AG04450 (cell line): ENCODE measurements at regions not wholly inside any gene's neighbourhood (a gene's known extent, or its start where the extent isn't known, plus 50 kb on each side); places are given as distances from the start of the nearest gene placed in this dataset.

Source experiments
- CTCF ChIA-PET: fragments of 300-600, 350-600 bp; formaldehyde crosslinking; extraction: SDS; loops from one replicate; lab custom pipeline; 2022; ENCODE audit warnings: antibody characterized with exemption, inconsistent platforms; lab: Charles Lee
- POLR2A ChIA-PET: fragments of 350-600 bp; formaldehyde crosslinking; extraction: SDS; loops from one replicate; lab custom pipeline; 2021; ENCODE audit warnings: antibody characterized with exemption, inconsistent platforms; lab: Yijun Ruan, JAX
- DNase-seq: peaks from one replicate; pipeline ENCODE4 v3.0.0-alpha.2; 2011; ENCODE audit warnings: low read depth, low spot score
- H3K27ac ChIP-seq: one replicate; pipeline ENCODE4 v1.5.1; 2012; ENCODE audit warnings: low read depth, low read length, control low read depth
- H3K27me3 ChIP-seq: one replicate; pipeline ENCODE4 v1.6.0; 2012; ENCODE audit warnings: low read length; ENCODE audit not compliant: control insufficient read depth, insufficient read depth
- H3K4me3 ChIP-seq: 2 replicates; pipeline ENCODE4 v1.5.1; 2011; ENCODE audit warnings: mild to moderate bottlenecking, low read depth, low read length, control low read depth
- H3K9me3 ChIP-seq: 2 replicates; pipeline ENCODE4 v1.5.1; 2012; ENCODE audit warnings: low read length; ENCODE audit not compliant: control insufficient read depth, insufficient read depth
- CTCF ChIP-seq: IDR thresholded peaks from 2 replicates; pipeline ENCODE4 v1.5.1; 2011; ENCODE audit warnings: low read depth, low read length, control low read depth, inconsistent platforms

- DNase-seq, result no peak
- no peaks in the 10 kb centered on the region for H3K27me3 ChIP-seq
- no peaks in the 10 kb centered on the region for H3K9me3 ChIP-seq
- no peak overlapping the region for H3K4me3 ChIP-seq
- CTCF ChIA-PET, result no interaction called here
- no peak for TF ChIP-seq CTCF
- POLR2A ChIA-PET, result no interaction called here
- no peak overlapping the region for H3K27ac ChIP-seq
Observed at GRCh38 chr4:111066001-111066400, 443.1 kb upstream of the PITX2 start.

GRCh38 chr4:111066447-111066846 is 443.6 kb upstream of the PITX2 start:
- TF ChIP-seq CTCF, result no peak
- POLR2A ChIA-PET, result no interaction called here
- Histone ChIP-seq H3K27me3 (no peaks in the 10 kb centered on the region), H3K4me3 (no peak overlapping the region), H3K27ac (no peak overlapping the region), H3K9me3 (no peaks in the 10 kb centered on the region)
- CTCF ChIA-PET, result no interaction called here
- DNase-seq, result no peak

- ChIA-PET CTCF (no interaction called here), POLR2A (no interaction called here)
- no peak for DNase-seq
- no peak overlapping the region for H3K27ac ChIP-seq
- no peak for TF ChIP-seq CTCF
- no peak overlapping the region for H3K4me3 ChIP-seq
- no peaks in the 10 kb centered on the region for H3K9me3 ChIP-seq
- H3K27me3 ChIP-seq, result no peaks in the 10 kb centered on the region
Observed at GRCh38 chr4:111066887-111067286, 444.0 kb upstream of the PITX2 start.

- CTCF ChIA-PET, result interaction anchor here (0.6 kb wide), 1 partner anchor 18 kb away, joined by 3 read pairs; no protein-coding TSS in a partner anchor
- POLR2A ChIA-PET, result no interaction called here
- H3K4me3 ChIP-seq, result no peak overlapping the region
- H3K9me3 ChIP-seq, result no peaks in the 10 kb centered on the region
- H3K27me3 ChIP-seq, result no peaks in the 10 kb centered on the region
- H3K27ac ChIP-seq, result no peak overlapping the region
- no peak for DNase-seq
- TF ChIP-seq CTCF, result no peak
Observed at GRCh38 chr4:111068883-111069282, 446.0 kb upstream of the PITX2 start.

- ChIA-PET POLR2A (no interaction called here), CTCF (no interaction called here)
- no peak overlapping the region for H3K27ac ChIP-seq
- no peak for DNase-seq
- no peak for TF ChIP-seq CTCF
- H3K9me3 ChIP-seq, result peaks cover 4% of the 10 kb centered on the region; the same call in 1 of the 2 replicates
- no peaks in the 10 kb centered on the region for H3K27me3 ChIP-seq
- no peak overlapping the region for H3K4me3 ChIP-seq
Observed at GRCh38 chr4:111070390-111070789, 447.5 kb upstream of the PITX2 start.
